Thyroid gland (tissue), 4 donors: ENCODE measurements at regions not wholly inside any gene's neighbourhood (a gene's known extent, or its start where the extent isn't known, plus 50 kb on each side); places are given as distances from the start of the nearest gene placed in this dataset.
"Not testable (repeated sequence)": the region's sequence is repeated elsewhere in the genome, so short reads cannot be mapped to it uniquely, and the experiment has no call there.

Experiments
- POLR2A ChIP-seq, 2 donors: fragments of 450-650 bp; IDR thresholded peaks; one replicate each; pipeline ENCODE4 v1.6.1; 2017; ENCODE audit warnings: antibody characterized with exemption in 2 of 2, mild to moderate bottlenecking in 2 of 2, moderate library complexity in 1 of 2
- TF ChIP-seq, protein P1 (sequence below), 6 experiments: fragments of 200-600 bp in 3 of 6; fragments of 450-650 bp in 3 of 6; sonication (generic) in 3 of 6; IDR thresholded peaks; one replicate each; pipeline ENCODE4 v1.5.1; 2016 to 2019; ENCODE audit warnings: antibody characterized with exemption in 6 of 6, mild to moderate bottlenecking in 2 of 6, inconsistent platforms in 1 of 6, moderate library complexity in 1 of 6

DNA sequence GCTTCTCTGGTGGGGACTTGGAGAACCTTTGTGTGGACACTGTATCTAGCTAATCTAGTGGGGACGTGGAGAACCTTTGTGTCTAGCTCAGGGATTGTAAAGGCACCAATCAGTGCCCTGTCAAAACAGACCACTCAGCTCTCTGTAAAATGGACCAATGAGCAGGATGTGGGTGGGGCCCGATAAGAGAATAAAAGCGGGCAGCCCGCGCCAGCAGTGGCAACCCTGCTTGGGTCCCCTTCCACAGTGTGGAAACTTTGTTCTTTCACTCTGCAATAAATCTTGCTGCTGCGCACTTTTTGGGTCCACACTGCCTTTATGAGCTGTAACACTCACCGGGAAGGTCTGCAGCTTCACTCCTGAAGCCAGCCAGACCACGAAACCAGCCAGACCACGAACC, 365.4 kb downstream of the DNAH5 start:
- TF ChIP-seq, protein P1, sequence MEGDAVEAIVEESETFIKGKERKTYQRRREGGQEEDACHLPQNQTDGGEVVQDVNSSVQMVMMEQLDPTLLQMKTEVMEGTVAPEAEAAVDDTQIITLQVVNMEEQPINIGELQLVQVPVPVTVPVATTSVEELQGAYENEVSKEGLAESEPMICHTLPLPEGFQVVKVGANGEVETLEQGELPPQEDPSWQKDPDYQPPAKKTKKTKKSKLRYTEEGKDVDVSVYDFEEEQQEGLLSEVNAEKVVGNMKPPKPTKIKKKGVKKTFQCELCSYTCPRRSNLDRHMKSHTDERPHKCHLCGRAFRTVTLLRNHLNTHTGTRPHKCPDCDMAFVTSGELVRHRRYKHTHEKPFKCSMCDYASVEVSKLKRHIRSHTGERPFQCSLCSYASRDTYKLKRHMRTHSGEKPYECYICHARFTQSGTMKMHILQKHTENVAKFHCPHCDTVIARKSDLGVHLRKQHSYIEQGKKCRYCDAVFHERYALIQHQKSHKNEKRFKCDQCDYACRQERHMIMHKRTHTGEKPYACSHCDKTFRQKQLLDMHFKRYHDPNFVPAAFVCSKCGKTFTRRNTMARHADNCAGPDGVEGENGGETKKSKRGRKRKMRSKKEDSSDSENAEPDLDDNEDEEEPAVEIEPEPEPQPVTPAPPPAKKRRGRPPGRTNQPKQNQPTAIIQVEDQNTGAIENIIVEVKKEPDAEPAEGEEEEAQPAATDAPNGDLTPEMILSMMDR (IDR thresholded peaks at IDR 0.05), result not testable (repeated sequence)
- not testable (repeated sequence) for TF ChIP-seq POLR2A (IDR thresholded peaks at IDR 0.05)
